Panc1 (cell line): ENCODE measurements at regions not wholly inside any gene's neighbourhood (a gene's known extent, or its start where the extent isn't known, plus 50 kb on each side); places are given as distances from the start of the nearest gene placed in this dataset.

ENCODE experiments used
- ATAC-seq: fragments of 200-7000 bp; cut with Tn5 transposase; 2 replicates; pipeline ENCODE4 v1.9.1; 2020; ENCODE audit warnings: mild to moderate bottlenecking, moderate library complexity
- BruUV-seq: library from RNA; stranded (reverse); fragments of 400-500 nt; replicated peaks from 2 replicates; lab custom pipeline; 2021; lab: Mats Ljungman, UMichigan
- CTCF ChIA-PET: fragments of 300-600 bp; sonication (Branson Sonifier 250); formaldehyde crosslinking; loops from one replicate; lab custom pipeline; 2022; ENCODE audit warnings: antibody characterized with exemption; lab: Charles Lee
- POLR2A ChIA-PET: fragments of 300-600 bp; sonication (Branson Sonifier 250); formaldehyde crosslinking; loops from one replicate; lab custom pipeline; 2022; ENCODE audit warnings: antibody characterized with exemption; lab: Charles Lee
- DNase-seq: peaks from one replicate; pipeline ENCODE4 v3.0.0-alpha.2; 2010; ENCODE audit warnings: low read depth, low spot score
- H3K27ac ChIP-seq: 2 replicates; pipeline ENCODE4 v1.5.1; 2011; ENCODE audit warnings: mild to moderate bottlenecking, low read length, inconsistent platforms
- H3K27me3 ChIP-seq: fragments of 200-500 bp; sonication (Bioruptor generic); 2 replicates; pipeline ENCODE4 v1.6.0; 2014; ENCODE audit warnings: low read length, inconsistent platforms; ENCODE audit not compliant: control insufficient read depth, insufficient read depth
- H3K36me3 ChIP-seq: fragments of 200-500 bp; sonication (Bioruptor generic); 2 replicates; pipeline ENCODE4 v1.5.1; 2014; ENCODE audit warnings: inconsistent platforms, mild to moderate bottlenecking, low read length, moderate library complexity; ENCODE audit not compliant: control insufficient read depth, insufficient read depth
- H3K4me1 ChIP-seq: 2 replicates; pipeline ENCODE4 v1.5.1; 2011; ENCODE audit warnings: inconsistent platforms, mild to moderate bottlenecking, low read length, moderate library complexity; ENCODE audit not compliant: control insufficient read depth, insufficient read depth
- H3K4me3 ChIP-seq, 2 experiments: 2 replicates each; pipeline ENCODE4 v1.5.1; 2011 to 2012; ENCODE audit warnings: low read depth in 2 of 2, low read length in 2 of 2, mild to moderate bottlenecking in 2 of 2, inconsistent platforms in 1 of 2, moderate library complexity in 1 of 2
- H3K9me3 ChIP-seq: fragments of 200-500 bp; sonication (Bioruptor generic); 2 replicates; pipeline ENCODE4 v1.5.1; 2014; ENCODE audit warnings: low read depth, mild to moderate bottlenecking, inconsistent platforms, low read length, moderate library complexity; ENCODE audit not compliant: control insufficient read depth, insufficient read depth
- POLR2AphosphoS5 ChIP-seq: IDR thresholded peaks from 2 replicates; pipeline ENCODE4 v1.6.1; 2012; ENCODE audit warnings: mild to moderate bottlenecking, low read depth, low read length, moderate library complexity
- SIN3A ChIP-seq: IDR thresholded peaks from 2 replicates; pipeline ENCODE4 v1.6.1; 2012; ENCODE audit warnings: low read depth, mild to moderate bottlenecking, low read length, moderate library complexity, borderline replicate concordance; ENCODE audit not compliant: insufficient read depth
- TCF7L2 ChIP-seq: IDR thresholded peaks from 2 replicates; pipeline ENCODE4 v1.6.1; 2011; ENCODE audit warnings: mild to moderate bottlenecking, low read depth, low read length, inconsistent platforms
- in situ Hi-C: cut with HindIII; loops from 2 replicates; pipeline ENCODE4 v1.10.0; 2016; ENCODE audit warnings: low sequenced_read_pairs, low pct_unique_long_range_greater_than_20kb
- intact Hi-C: fragments of 100-400 bp; cut with micrococcal nuclease; formaldehyde crosslinking; loops from one replicate; pipeline ENCODE4 v1.10.0; 2022; ENCODE audit not compliant: unreplicated experiment
- TF ChIP-seq, protein P1 (sequence below), 2 experiments: IDR thresholded peaks; 2 replicates each; pipeline ENCODE4 v1.6.1; 2011 to 2012; ENCODE audit warnings: low read depth in 2 of 2, control low read depth in 1 of 2, low read length in 1 of 2, mild to moderate bottlenecking in 1 of 2, moderate library complexity in 1 of 2; ENCODE audit not compliant: insufficient read depth in 1 of 2
- TF ChIP-seq, protein P2 (sequence below): fragments of 450-650 bp; IDR thresholded peaks from 2 replicates; pipeline ENCODE4 v1.5.1; 2017; ENCODE audit warnings: mild to moderate bottlenecking

- TF ChIP-seq TCF7L2 (no peak), SIN3A (no peak), POLR2AphosphoS5 (no peak)
- TF ChIP-seq, protein P1, sequence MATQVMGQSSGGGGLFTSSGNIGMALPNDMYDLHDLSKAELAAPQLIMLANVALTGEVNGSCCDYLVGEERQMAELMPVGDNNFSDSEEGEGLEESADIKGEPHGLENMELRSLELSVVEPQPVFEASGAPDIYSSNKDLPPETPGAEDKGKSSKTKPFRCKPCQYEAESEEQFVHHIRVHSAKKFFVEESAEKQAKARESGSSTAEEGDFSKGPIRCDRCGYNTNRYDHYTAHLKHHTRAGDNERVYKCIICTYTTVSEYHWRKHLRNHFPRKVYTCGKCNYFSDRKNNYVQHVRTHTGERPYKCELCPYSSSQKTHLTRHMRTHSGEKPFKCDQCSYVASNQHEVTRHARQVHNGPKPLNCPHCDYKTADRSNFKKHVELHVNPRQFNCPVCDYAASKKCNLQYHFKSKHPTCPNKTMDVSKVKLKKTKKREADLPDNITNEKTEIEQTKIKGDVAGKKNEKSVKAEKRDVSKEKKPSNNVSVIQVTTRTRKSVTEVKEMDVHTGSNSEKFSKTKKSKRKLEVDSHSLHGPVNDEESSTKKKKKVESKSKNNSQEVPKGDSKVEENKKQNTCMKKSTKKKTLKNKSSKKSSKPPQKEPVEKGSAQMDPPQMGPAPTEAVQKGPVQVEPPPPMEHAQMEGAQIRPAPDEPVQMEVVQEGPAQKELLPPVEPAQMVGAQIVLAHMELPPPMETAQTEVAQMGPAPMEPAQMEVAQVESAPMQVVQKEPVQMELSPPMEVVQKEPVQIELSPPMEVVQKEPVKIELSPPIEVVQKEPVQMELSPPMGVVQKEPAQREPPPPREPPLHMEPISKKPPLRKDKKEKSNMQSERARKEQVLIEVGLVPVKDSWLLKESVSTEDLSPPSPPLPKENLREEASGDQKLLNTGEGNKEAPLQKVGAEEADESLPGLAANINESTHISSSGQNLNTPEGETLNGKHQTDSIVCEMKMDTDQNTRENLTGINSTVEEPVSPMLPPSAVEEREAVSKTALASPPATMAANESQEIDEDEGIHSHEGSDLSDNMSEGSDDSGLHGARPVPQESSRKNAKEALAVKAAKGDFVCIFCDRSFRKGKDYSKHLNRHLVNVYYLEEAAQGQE (IDR thresholded peaks at IDR 0.05; ENCODE audit: insufficient read depth in 1 of 2, low read depth in 2 of 2, low read length in 1 of 2), result no peak
- TF ChIP-seq, protein P2, sequence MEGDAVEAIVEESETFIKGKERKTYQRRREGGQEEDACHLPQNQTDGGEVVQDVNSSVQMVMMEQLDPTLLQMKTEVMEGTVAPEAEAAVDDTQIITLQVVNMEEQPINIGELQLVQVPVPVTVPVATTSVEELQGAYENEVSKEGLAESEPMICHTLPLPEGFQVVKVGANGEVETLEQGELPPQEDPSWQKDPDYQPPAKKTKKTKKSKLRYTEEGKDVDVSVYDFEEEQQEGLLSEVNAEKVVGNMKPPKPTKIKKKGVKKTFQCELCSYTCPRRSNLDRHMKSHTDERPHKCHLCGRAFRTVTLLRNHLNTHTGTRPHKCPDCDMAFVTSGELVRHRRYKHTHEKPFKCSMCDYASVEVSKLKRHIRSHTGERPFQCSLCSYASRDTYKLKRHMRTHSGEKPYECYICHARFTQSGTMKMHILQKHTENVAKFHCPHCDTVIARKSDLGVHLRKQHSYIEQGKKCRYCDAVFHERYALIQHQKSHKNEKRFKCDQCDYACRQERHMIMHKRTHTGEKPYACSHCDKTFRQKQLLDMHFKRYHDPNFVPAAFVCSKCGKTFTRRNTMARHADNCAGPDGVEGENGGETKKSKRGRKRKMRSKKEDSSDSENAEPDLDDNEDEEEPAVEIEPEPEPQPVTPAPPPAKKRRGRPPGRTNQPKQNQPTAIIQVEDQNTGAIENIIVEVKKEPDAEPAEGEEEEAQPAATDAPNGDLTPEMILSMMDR, result no peak
- Histone ChIP-seq H3K36me3 (no peaks in the 10 kb centered on the region), H3K27me3 (no peaks in the 10 kb centered on the region), H3K4me1 (peaks cover 5% of the 10 kb centered on the region; the same call in 1 of the 2 replicates), H3K9me3 (0 out of 2 replicates have a peak, but pooled peaks cover 3% of the 10 kb centered on the region), H3K27ac (no peak overlapping the region), H3K4me3 (no peak overlapping the region)
- POLR2A ChIA-PET, result no interaction called here
- no peak for DNase-seq
- ATAC-seq, result no peak
- intact Hi-C loops, result no loop called here
- in situ Hi-C loops, result no loop called here
- CTCF ChIA-PET, result interaction anchor here (0.7 kb wide), 1 partner anchor 723 kb away, joined by 12 read pairs; no protein-coding TSS in a partner anchor
- no TSS peak for BruUV-seq
Measured at GRCh38 chr12:60169904-60170303, 574.1 kb downstream of the SLC16A7 start.

GRCh38 chr12:60172266-60173211, 576.7 kb downstream of the SLC16A7 start:
- no peak overlapping the region for H3K4me3 ChIP-seq
- H3K27ac ChIP-seq, result peak overlapping the region; percentile 61; the same call in 1 of the 2 replicates
- TF ChIP-seq SIN3A, result no peak
- TF ChIP-seq TCF7L2, result no peak; the same call in 1 of the 2 replicates
- TF ChIP-seq POLR2AphosphoS5, result no peak
- TF ChIP-seq, protein P2, result no peak
- TF ChIP-seq, protein P1 (IDR thresholded peaks at IDR 0.05; ENCODE audit: insufficient read depth in 1 of 2, low read depth in 2 of 2, low read length in 1 of 2), result no peak
- peaks cover 5% of the 10 kb centered on the region; the same call in 1 of the 2 replicates for H3K4me1 ChIP-seq
- BruUV-seq, result no TSS peak
- CTCF ChIA-PET, result no interaction called here
- no peaks in the 10 kb centered on the region for H3K27me3 ChIP-seq
- ATAC-seq (peak; percentile 73), DNase-seq (no peak)
- no peaks in the 10 kb centered on the region for H3K36me3 ChIP-seq
- H3K9me3 ChIP-seq, result no peaks in the 10 kb centered on the region
- POLR2A ChIA-PET, result no interaction called here
- intact Hi-C loops (no loop called here), in situ Hi-C loops (no loop called here)
